ENCODE measurements at regions not wholly inside any gene's neighbourhood (a gene's known extent, or its start where the extent isn't known, plus 50 kb on each side); places are given as distances from the start of the nearest gene placed in this dataset.
"Not testable (repeated sequence)": the region's sequence is repeated elsewhere in the genome, so short reads cannot be mapped to it uniquely, and the experiment has no call there.

- no peak for DNase-seq
Observed at GRCh38 chr10:30762620-30763019, 133.1 kb upstream of the LYZL2 start.

GRCh38 chr10:30759423-30759822 is 129.9 kb upstream of the LYZL2 start:
- no peak for DNase-seq

GRCh38 chr10:30758338-30758737 is 128.8 kb upstream of the LYZL2 start:
- DNase-seq: no peak

GRCh38 chr10:30756896-30757295 is 127.3 kb upstream of the LYZL2 start:
- DNase-seq: no peak

GRCh38 chr10:30756151-30756550 is 126.6 kb upstream of the LYZL2 start:
- no peak for DNase-seq

- DNase-seq: no peak
Observed at GRCh38 chr10:30755441-30755953, 125.9 kb upstream of the LYZL2 start.

- DNase-seq: no peak
Observed at GRCh38 chr10:30752481-30752881, 122.9 kb upstream of the LYZL2 start.

GRCh38 chr10:30751678-30752331 is 122.3 kb upstream of the LYZL2 start:
- peak; percentile 46 for DNase-seq

- no peak for DNase-seq
Observed at GRCh38 chr10:30750971-30751677, 121.6 kb upstream of the LYZL2 start.

- no peak for DNase-seq
Observed at GRCh38 chr10:30749385-30749784, 119.8 kb upstream of the LYZL2 start.

GRCh38 chr10:30748152-30748973 is 118.8 kb upstream of the LYZL2 start:
- DNase-seq: no peak

GRCh38 chr10:30747633-30748032 is 118.1 kb upstream of the LYZL2 start:
- DNase-seq: no peak

GRCh38 chr10:30745953-30746352 is 116.4 kb upstream of the LYZL2 start:
- no peak for DNase-seq

GRCh38 chr10:30744106-30744505 is 114.6 kb upstream of the LYZL2 start:
- DNase-seq: no peak

- no peak for DNase-seq
Observed at GRCh38 chr10:30743586-30743985, 114.0 kb upstream of the LYZL2 start.

- no peak for DNase-seq
Observed at GRCh38 chr10:30742471-30742870, 112.9 kb upstream of the LYZL2 start.

GRCh38 chr10:30740774-30741173 is 111.2 kb upstream of the LYZL2 start:
- not testable (repeated sequence) for DNase-seq

- no peak for DNase-seq
Observed at GRCh38 chr10:30738416-30738815, 108.9 kb upstream of the LYZL2 start.

- DNase-seq: no peak
Observed at GRCh38 chr10:30737931-30738391, 108.4 kb upstream of the LYZL2 start.

- DNase-seq: no peak
Observed at GRCh38 chr10:30736685-30737232, 107.2 kb upstream of the LYZL2 start.

- DNase-seq: no peak
Observed at GRCh38 chr10:30734901-30735300, 105.3 kb upstream of the LYZL2 start.

- no peak for DNase-seq
Observed at GRCh38 chr10:30732671-30733070, 103.1 kb upstream of the LYZL2 start.

GRCh38 chr10:30731963-30732362 is 102.4 kb upstream of the LYZL2 start:
- DNase-seq: no peak

Measured in T-helper 9 cell (primary cell).